ENCODE measurements at regions not wholly inside any gene's neighbourhood (a gene's known extent, or its start where the extent isn't known, plus 50 kb on each side); places are given as distances from the start of the nearest gene placed in this dataset.

- no peak for DNase-seq
- in situ Hi-C loops (cut with HindIII; ENCODE audit: low pct_ligation_motif_present, low pct_unique_long_range_greater_than_20kb, low sequenced_read_pairs) = no loop called here
These were observed 260.8 kb upstream of the TNC start for GRCh38 chr9:115378758-115379157.

GRCh38 chr9:115379719-115380118, 261.8 kb upstream of the TNC start:
- DNase-seq = no peak
- in situ Hi-C loops (cut with HindIII; ENCODE audit: low pct_ligation_motif_present, low pct_unique_long_range_greater_than_20kb, low sequenced_read_pairs) = no loop called here

DNA sequence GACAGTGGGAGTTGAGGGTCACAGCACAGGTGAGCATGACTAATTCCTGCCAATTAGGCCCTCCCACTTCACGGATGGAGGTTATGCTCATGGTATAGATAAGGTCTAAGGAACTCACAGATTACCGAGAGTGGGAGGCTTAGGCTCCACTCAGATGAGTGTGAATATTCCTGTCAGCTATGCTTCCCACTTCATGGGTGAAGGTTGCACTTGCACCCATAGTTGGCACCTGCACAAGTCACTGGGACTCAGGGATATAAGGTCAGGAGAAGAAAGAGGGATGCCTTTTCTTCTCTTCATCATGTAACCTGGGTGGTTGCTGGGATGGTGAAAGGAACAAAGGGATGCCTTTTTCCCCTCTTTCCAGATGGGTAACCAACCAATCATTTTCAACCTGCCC, 264.9 kb upstream of the TNC start:
- no peak for DNase-seq
- in situ Hi-C loops (cut with HindIII; ENCODE audit: low pct_ligation_motif_present, low pct_unique_long_range_greater_than_20kb, low sequenced_read_pairs) = no loop called here

DNA sequence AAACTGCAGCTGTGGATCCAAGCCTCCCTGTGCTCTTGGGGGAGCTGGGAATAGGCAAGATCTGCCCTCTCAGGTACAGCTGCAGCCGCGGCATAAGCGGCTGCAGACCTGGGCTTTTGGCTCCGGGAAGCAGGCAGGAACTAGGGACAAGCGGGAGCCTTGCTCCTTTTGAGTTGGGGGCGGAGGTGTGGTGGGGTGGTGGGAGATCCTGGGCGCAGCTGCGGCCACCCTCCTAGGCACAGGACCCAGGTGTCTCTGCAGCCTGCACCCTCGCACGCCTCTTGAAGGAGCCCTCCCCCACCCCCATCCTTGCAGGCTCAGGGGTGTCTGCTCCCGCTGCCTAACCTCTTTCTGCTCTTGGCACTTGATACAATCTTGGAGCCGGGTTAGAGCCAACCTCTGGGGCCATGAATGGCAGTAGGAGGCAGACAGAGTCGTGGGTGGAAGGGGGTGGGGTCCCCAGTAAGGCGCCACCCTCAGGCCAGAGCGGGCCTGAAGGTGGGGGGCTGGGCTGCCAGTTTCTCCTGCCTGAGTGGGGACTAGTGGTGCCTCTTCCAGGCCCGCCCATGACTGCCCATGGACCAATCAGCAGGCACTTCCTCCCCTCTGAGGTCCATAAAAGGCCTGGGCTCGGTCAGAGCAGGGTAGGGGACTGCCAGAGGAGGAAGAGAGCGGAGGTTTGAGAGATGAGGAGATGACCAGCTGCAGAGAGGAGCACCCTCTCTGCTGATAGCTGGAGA, 267.6 kb upstream of the TNC start:
- no peak for DNase-seq
- in situ Hi-C loops (cut with HindIII; ENCODE audit: low pct_ligation_motif_present, low pct_unique_long_range_greater_than_20kb, low sequenced_read_pairs) = no loop called here

DNA sequence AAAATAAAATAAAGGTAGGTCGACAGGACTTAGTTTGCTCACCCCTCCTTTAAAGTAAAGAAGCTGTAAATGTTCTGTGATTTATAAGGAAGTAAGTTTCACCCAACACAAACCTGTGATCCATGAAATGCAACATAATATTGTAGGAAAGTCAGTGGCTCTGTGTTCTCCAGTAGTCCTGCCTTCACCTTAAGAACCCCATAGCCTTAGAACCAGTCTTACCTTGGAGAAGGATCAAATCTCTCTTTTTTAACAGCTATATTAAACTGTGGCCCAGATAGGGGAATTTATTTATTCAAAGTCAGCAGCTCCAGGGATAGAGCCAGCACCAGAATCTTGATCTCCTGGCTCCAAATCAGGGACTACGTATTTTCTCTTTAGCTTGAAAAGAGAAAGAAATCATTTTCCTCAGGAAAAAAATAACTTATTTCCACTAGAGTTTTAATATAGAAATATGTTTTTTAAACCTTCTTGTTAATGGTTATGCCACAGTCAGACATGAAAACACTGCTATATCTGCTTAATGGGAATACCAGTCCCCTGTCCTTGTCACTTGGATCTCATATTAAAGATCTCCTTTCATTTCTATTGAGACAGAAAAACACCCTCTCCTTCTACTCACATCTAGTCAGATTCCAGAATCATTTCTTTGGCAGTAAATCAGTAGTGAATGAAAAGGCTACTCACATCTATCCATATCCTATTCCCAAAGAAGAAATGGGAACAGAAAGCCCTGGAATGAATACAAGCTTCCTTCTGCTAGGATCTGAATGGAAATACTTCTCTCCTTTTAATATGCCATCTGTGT, 269.2 kb upstream of the TNC start:
- in situ Hi-C loops (cut with HindIII; ENCODE audit: low pct_ligation_motif_present, low pct_unique_long_range_greater_than_20kb, low sequenced_read_pairs) = no loop called here

DNA sequence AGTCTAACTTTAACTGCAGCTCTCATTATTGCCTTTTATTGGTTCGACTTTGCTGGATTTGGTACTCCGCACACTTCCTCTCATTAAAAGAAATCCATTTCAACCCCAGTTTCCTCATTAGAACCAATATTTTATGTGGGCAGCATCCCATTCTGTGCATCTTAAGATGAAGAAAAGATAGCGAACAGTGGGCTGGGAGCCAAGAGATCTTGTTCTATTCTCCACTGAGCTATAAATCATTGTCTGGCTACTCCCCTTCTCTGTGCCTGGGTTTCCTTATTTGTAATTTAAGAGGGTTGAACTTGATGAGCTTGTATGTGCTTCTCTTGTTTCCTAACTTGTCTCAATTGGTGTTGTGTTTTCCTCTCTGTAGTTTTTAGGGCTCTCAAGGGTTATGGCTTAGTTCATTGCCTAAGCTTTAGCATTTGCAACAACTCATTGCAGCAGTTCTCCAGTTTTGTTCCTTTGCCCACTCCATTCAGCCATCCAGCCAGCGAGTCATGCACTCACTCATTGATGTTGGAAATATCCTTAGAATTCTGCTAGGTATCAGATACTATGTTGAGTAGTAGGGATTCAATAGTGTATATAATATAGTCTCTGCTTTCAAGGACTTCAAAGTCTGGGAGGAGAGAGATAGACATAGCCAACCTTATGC, 273.3 kb upstream of the TNC start:
- in situ Hi-C loops (cut with HindIII; ENCODE audit: low pct_ligation_motif_present, low pct_unique_long_range_greater_than_20kb, low sequenced_read_pairs) = no loop called here
- DNase-seq = no peak

More for the DNA sequence above, 269.2 kb upstream of the TNC start:
- DNase-seq = no peak

DNA sequence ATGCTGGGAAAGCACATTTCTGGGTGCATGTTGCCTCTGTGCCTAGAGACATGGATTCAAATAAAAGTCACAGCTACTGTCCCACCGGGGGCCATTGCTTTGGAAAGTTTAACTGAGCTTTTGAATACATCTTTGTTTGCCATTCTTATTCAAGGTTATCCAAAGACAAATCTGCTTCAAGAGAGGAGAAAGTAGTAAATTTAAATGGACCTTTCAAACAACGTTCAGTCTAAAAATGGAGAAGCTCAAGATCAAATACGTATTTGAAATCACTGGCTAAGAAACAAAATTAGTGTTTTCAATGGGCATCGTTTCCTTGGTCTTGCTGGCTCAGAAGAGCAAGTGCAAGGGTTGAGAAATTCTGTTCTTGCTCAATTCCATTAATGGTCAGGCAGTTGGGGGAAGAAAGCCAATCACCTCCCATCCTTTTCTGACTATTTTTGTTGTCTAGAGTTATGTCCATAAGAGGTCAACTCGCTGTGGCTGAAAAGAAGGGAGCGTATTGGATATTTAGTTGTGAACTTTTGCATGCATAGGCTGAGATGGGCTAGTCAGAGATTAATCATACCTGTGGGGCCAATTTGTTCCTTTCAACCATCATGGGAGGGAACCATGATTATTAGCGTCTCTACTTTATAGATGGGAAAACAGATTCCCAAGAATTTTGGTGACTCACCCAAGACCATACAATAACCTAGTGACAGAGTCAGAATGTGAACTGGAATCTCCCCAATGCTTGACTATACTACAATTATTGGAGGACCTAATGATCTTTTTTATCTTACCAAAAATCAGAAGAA, 276.2 kb upstream of the TNC start:
- in situ Hi-C loops (cut with HindIII; ENCODE audit: low pct_ligation_motif_present, low pct_unique_long_range_greater_than_20kb, low sequenced_read_pairs) = no loop called here
- DNase-seq = no peak

GRCh38 chr9:115395511-115396021, 277.6 kb upstream of the TNC start:
- in situ Hi-C loops (cut with HindIII; ENCODE audit: low pct_ligation_motif_present, low pct_unique_long_range_greater_than_20kb, low sequenced_read_pairs) = no loop called here
- DNase-seq = no peak

GRCh38 chr9:115396071-115396529, 278.1 kb upstream of the TNC start:
- DNase-seq = no peak
- in situ Hi-C loops (cut with HindIII; ENCODE audit: low pct_ligation_motif_present, low pct_unique_long_range_greater_than_20kb, low sequenced_read_pairs) = no loop called here

DNA sequence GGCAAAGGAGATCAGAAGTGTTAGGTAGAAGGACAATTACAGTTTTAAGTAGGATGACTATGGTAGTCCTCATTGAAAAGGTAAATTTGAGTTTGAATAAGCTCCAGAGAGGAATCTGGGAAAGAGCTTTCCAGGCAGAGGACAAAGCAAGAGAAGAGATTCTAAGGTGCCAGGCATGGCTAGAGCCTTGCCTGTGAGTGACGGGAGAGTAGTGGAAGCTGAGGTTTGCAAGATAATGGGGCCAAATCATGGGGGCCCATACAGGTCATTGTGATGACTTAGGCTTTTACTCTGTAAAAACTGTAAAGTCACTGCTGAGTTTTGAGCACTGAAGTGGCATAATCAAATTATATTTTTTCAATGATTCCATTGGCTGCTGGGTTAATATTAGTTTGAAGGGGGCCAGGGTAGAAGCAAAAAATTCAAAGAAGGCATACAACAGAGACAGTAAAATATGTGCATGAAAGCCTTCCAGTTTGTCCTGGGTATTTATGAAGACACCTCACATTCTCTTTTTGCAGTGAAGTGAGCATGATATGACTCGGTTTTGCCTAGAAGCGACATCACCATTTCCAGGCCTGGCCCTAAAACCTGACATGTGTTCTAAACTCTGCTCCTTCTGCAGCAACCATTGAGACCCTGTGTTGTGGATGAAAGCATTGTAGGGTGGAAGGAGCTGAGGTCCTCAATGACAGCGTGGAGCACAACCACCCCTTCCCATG, 279.8 kb upstream of the TNC start:
- no peak for DNase-seq
- in situ Hi-C loops (cut with HindIII; ENCODE audit: low pct_ligation_motif_present, low pct_unique_long_range_greater_than_20kb, low sequenced_read_pairs) = no loop called here

DNA sequence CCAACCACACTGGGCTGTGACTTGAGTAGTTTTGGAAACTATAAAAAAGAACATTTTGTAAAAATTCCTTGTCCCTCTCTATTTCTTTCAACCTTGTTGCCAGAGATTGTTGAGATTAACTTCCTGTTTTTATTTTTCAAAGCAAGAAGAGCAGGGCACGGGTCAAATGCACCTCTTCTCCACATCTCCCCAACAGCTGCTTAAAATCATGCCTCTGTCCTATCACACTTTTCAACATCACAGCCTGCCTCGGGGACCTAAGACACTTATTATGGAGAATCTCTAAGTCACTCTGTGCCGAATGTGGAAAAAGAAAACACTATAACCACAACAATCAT, 280.3 kb upstream of the TNC start:
- in situ Hi-C loops (cut with HindIII; ENCODE audit: low pct_ligation_motif_present, low pct_unique_long_range_greater_than_20kb, low sequenced_read_pairs) = no loop called here
- DNase-seq = no peak

GRCh38 chr9:115398996-115399395, 281.0 kb upstream of the TNC start:
- in situ Hi-C loops (cut with HindIII; ENCODE audit: low pct_ligation_motif_present, low pct_unique_long_range_greater_than_20kb, low sequenced_read_pairs) = no loop called here
- DNase-seq = no peak

- in situ Hi-C loops (cut with HindIII; ENCODE audit: low pct_ligation_motif_present, low pct_unique_long_range_greater_than_20kb, low sequenced_read_pairs) = no loop called here
- no peak for DNase-seq
These were observed 282.8 kb upstream of the TNC start for GRCh38 chr9:115400796-115401195.

DNA sequence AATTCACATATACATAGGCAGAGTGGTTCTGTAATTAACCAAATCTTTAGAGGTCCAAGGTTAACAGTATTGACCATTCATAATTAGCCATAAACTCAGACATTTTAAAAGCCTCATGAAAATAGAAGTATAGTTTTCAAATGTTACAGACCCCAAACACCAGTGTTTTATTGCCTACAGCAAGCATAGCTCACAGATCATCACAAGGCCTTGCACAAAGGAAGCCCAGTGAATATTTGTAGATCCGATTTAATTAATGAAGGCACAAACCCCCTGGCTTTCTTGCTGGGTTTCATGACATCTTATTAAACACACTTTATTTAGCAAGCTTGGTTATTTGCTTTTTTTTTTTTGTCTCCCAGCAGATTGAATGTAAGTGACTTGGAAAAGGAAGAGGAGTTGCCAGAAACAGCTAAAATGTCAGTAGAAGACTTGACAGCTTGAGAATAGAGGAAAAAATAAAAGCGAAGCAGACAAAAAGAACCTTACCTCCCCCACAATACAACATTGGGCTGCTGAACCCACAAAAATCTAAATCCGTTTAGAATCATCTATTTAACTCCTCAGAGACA, 283.9 kb upstream of the TNC start:
- in situ Hi-C loops (cut with HindIII; ENCODE audit: low pct_ligation_motif_present, low pct_unique_long_range_greater_than_20kb, low sequenced_read_pairs) = no loop called here
- no peak for DNase-seq

DNA sequence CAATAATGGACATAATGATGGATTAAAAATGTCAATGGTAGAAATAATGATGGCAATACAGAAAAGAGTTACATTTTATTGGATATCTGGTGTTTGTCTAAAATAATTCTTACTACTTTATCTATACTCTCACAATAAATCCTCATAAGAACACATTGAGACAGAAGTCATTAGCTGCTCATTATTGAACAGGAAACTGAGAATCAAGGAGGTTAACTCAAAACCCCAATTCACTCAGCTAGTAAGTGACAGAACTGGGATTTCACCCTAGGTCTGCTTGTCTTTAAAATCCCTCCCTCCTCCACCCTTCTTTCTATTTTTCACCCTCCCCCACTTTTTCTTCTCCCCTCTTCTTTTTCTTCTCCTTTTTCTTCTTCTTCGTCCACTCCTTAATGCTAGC, 285.8 kb upstream of the TNC start:
- DNase-seq = no peak
- in situ Hi-C loops (cut with HindIII; ENCODE audit: low pct_ligation_motif_present, low pct_unique_long_range_greater_than_20kb, low sequenced_read_pairs) = no loop called here

GRCh38 chr9:115404311-115404710, 286.4 kb upstream of the TNC start:
- in situ Hi-C loops (cut with HindIII; ENCODE audit: low pct_ligation_motif_present, low pct_unique_long_range_greater_than_20kb, low sequenced_read_pairs) = no loop called here
- DNase-seq = no peak

DNA sequence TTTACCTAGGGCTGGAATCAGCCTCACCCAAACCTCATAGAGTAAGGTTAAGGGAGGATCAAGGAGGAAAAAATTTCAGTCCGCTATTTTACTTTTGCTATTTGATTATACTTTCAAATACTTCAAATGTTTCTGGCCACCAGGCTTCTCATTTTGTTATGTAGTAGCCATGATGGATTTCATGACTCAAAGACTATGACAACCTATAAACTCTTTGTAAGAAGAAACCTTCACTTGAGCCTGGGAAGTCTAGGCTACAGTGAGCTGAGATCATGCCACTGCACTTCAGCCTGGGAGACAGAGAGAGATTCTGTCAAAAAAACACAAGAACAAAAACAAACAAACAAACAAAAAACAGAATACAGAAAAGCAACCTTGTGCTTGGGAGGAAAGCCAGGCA, 293.6 kb upstream of the TNC start:
- in situ Hi-C loops (cut with HindIII; ENCODE audit: low pct_ligation_motif_present, low pct_unique_long_range_greater_than_20kb, low sequenced_read_pairs) = no loop called here

DNA sequence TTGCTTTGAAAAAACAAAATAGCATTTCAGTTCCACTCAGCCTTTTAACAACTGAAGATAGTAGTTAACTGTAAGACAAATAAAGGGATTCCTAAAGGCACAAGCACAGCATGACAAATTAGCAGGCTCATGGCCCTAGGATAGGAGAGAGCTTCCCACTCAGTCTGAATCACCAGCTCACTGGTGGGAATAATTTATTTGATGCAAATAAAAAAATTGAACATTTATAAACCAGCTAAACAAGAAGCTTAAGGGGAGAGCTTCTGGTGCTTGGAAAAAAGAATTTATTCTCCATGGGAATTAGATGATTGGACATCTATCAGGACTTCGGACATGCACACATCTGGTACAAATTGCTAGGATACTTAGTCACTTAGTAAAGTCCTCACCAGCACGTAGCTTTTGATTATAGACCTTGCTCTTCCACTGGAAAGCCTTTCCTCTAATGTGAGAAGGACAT, 294.1 kb upstream of the TNC start:
- no peak for DNase-seq
- in situ Hi-C loops (cut with HindIII; ENCODE audit: low pct_ligation_motif_present, low pct_unique_long_range_greater_than_20kb, low sequenced_read_pairs) = no loop called here

More for the DNA sequence above, 293.6 kb upstream of the TNC start:
- DNase-seq = no peak
